ENCODE measurements at regions not wholly inside any gene's neighbourhood (a gene's known extent, or its start where the extent isn't known, plus 50 kb on each side); places are given as distances from the start of the nearest gene placed in this dataset.

DNA sequence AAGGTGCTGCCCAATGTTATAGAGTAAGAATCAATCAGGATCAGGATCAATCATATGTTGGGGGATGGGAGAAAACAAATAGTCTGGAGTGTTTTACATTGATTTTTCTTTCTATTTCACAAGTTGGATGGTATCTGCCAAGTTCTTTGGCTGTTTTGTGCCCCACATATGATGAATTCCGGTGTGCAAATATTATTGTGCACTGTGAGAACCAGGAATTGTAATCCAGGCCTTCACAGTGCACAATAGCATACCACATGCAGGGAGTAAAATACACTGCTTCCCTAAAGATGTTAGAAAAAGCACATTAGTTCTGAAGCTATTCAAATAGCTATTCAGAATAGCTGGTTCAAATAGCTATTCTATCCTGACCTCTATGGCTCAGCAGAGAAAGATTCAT lies 133.7 kb downstream of the LCA5 start:
- TF ChIP-seq, protein P1, sequence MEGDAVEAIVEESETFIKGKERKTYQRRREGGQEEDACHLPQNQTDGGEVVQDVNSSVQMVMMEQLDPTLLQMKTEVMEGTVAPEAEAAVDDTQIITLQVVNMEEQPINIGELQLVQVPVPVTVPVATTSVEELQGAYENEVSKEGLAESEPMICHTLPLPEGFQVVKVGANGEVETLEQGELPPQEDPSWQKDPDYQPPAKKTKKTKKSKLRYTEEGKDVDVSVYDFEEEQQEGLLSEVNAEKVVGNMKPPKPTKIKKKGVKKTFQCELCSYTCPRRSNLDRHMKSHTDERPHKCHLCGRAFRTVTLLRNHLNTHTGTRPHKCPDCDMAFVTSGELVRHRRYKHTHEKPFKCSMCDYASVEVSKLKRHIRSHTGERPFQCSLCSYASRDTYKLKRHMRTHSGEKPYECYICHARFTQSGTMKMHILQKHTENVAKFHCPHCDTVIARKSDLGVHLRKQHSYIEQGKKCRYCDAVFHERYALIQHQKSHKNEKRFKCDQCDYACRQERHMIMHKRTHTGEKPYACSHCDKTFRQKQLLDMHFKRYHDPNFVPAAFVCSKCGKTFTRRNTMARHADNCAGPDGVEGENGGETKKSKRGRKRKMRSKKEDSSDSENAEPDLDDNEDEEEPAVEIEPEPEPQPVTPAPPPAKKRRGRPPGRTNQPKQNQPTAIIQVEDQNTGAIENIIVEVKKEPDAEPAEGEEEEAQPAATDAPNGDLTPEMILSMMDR (IDR thresholded peaks at IDR 0.05), result no peak
- TF ChIP-seq POLR2A (IDR thresholded peaks at IDR 0.05), result no peak
